Endothelial cell of umbilical vein (primary cell): ENCODE measurements at regions not wholly inside any gene's neighbourhood (a gene's known extent, or its start where the extent isn't known, plus 50 kb on each side); places are given as distances from the start of the nearest gene placed in this dataset.

Source experiments
- BruUV-seq: library from RNA; stranded (reverse); fragments of 400-500 nt; replicated peaks from 2 replicates; lab custom pipeline; 2021; lab: Mats Ljungman, UMichigan
- CTCF ChIA-PET: fragments of 300-600, 350-600 bp; sonication (Branson Sonifier 250); formaldehyde crosslinking; loops from one replicate; lab custom pipeline; 2021; ENCODE audit warnings: antibody characterized with exemption, inconsistent platforms; lab: Charles Lee
- POLR2A ChIA-PET: fragments of 300-600, 350-600 bp; sonication (Branson Sonifier 250); formaldehyde crosslinking; loops from one replicate; lab custom pipeline; 2021; ENCODE audit warnings: antibody characterized with exemption, inconsistent platforms; lab: Charles Lee
- DNase-seq: peaks from one replicate; pipeline ENCODE4 v3.0.0-alpha.2; 2011; ENCODE audit warnings: low read depth, low spot score
- FAIRE-seq: peaks from 2 replicates; lab custom pipeline; 2011; peaks lifted over from hg19 to GRCh38; lab: Jason Lieb, UNC
- H2AFZ ChIP-seq: 2 replicates; pipeline ENCODE4 v1.6.0; 2012; ENCODE audit warnings: low read depth, low read length, control low read depth, inconsistent platforms
- H3K27ac ChIP-seq: 2 replicates; pipeline ENCODE4 v1.5.1; 2011; ENCODE audit warnings: low read depth, mild to moderate bottlenecking, control low read depth, low read length, moderate library complexity; ENCODE audit not compliant: insufficient read depth
- H3K27me3 ChIP-seq, 2 experiments: 2 replicates each; pipeline versions ENCODE4 v1.6.0 to v1.6.1; 2011; ENCODE audit warnings: low read length in 2 of 2, mixed read lengths in 1 of 2; ENCODE audit not compliant: control insufficient read depth in 2 of 2, insufficient read depth in 2 of 2
- H3K36me3 ChIP-seq, 2 experiments: 2 replicates in 1 of 2; 3 replicates in 1 of 2; pipeline ENCODE4 v1.5.1; 2011; ENCODE audit warnings: low read length in 2 of 2, mild to moderate bottlenecking in 1 of 2, moderate library complexity in 1 of 2; ENCODE audit not compliant: control insufficient read depth in 2 of 2, insufficient read depth in 2 of 2; ENCODE audit errors: extremely low read depth in 1 of 2
- H3K4me1 ChIP-seq: 3 replicates; pipeline ENCODE4 v1.5.1; 2011; ENCODE audit warnings: mild to moderate bottlenecking, low read length; ENCODE audit not compliant: control insufficient read depth, insufficient read depth; ENCODE audit errors: extremely low read depth
- H3K4me2 ChIP-seq: 2 replicates; pipeline ENCODE4 v1.6.1; 2011; ENCODE audit warnings: low read length, control low read depth, mixed read lengths; ENCODE audit not compliant: insufficient read depth
- H3K4me3 ChIP-seq, 3 experiments: fragments of 200-600 bp in 1 of 3; sonication (generic), shearing (Covaris generic) in 1 of 3; replicated peaks in 1 of 3; 2 replicates each; pipeline ENCODE4 v1.5.1; 2011 to 2016; ENCODE audit warnings: control low read depth in 3 of 3, low read length in 3 of 3, mild to moderate bottlenecking in 2 of 3, inconsistent platforms in 1 of 3, low read depth in 1 of 3, moderate library complexity in 1 of 3; ENCODE audit not compliant: insufficient read depth in 1 of 3
- H3K79me2 ChIP-seq: 2 replicates; pipeline ENCODE4 v1.6.0; 2012; ENCODE audit warnings: low read length, inconsistent platforms; ENCODE audit not compliant: control insufficient read depth, insufficient read depth
- H3K9ac ChIP-seq: replicated peaks from 2 replicates; pipeline ENCODE3; 2011; ENCODE audit warnings: low read length, control low read depth; ENCODE audit not compliant: insufficient read depth; ENCODE audit errors: extremely low read depth
- H3K9me1 ChIP-seq: replicated peaks from 3 replicates; pipeline ENCODE4 v1.6.0; 2011; ENCODE audit warnings: mild to moderate bottlenecking, low read length; ENCODE audit not compliant: control insufficient read depth, insufficient read depth; ENCODE audit errors: extremely low read depth
- H3K9me3 ChIP-seq: replicated peaks from 2 replicates; pipeline ENCODE4 v1.5.1; 2012; ENCODE audit warnings: low read length, inconsistent platforms; ENCODE audit not compliant: control insufficient read depth, insufficient read depth
- H4K20me1 ChIP-seq: replicated peaks from 2 replicates; pipeline ENCODE3; 2011; ENCODE audit warnings: mild to moderate bottlenecking, low read length; ENCODE audit not compliant: control insufficient read depth, insufficient read depth; ENCODE audit errors: extremely low read depth
- EZH2 ChIP-seq: IDR thresholded peaks from 2 replicates; pipeline ENCODE4 v1.6.1; 2012; ENCODE audit warnings: borderline replicate concordance, low read depth, mild to moderate bottlenecking, moderate library complexity, low read length, inconsistent platforms; ENCODE audit not compliant: severe bottlenecking
- FOS ChIP-seq: IDR thresholded peaks from 2 replicates; pipeline ENCODE4 v1.6.1; 2011; ENCODE audit warnings: mild to moderate bottlenecking, low read length, moderate library complexity, borderline replicate concordance; ENCODE audit not compliant: insufficient read depth
- JUN ChIP-seq: IDR thresholded peaks from 2 replicates; pipeline ENCODE4 v1.6.1; 2011; ENCODE audit warnings: borderline replicate concordance, low read depth; ENCODE audit not compliant: insufficient read length, insufficient read depth
- MYC ChIP-seq: IDR thresholded peaks from one replicate; pipeline ENCODE4 v1.6.1; 2011; ENCODE audit warnings: mild to moderate bottlenecking, low read depth, low read length
- POLR2A ChIP-seq: IDR thresholded peaks from 2 replicates; pipeline ENCODE4 v1.6.1; 2012; ENCODE audit warnings: low read depth, mild to moderate bottlenecking, control low read depth, low read length
- POLR2AphosphoS5 ChIP-seq: IDR thresholded peaks from 2 replicates; pipeline ENCODE4 v1.6.1; 2012; ENCODE audit warnings: low read depth, mild to moderate bottlenecking, control low read depth, low read length, moderate library complexity; ENCODE audit not compliant: insufficient read depth
- dilution Hi-C: fragments of 300-500 bp; cut with MboI; formaldehyde crosslinking; loops from one replicate; pipeline ENCODE4 v1.15.0; 2019; ENCODE audit warnings: low sequenced_read_pairs; ENCODE audit not compliant: extremely low pct_ligation_motif_present
- intact Hi-C: fragments of 100-400 bp; cut with micrococcal nuclease; formaldehyde crosslinking; loops from one replicate; pipeline ENCODE4 v1.10.0; 2022
- TF ChIP-seq, protein P1 (sequence below), 2 donors: IDR thresholded peaks; 1 replicate in 1 of 2; 2 replicates in 1 of 2; pipeline ENCODE4 v1.5.1; 2011; ENCODE audit warnings: low read length in 2 of 2, mild to moderate bottlenecking in 2 of 2, moderate library complexity in 2 of 2, control low read depth in 1 of 2, inconsistent platforms in 1 of 2, low read depth in 1 of 2; ENCODE audit not compliant: insufficient read depth in 1 of 2; ENCODE audit errors: extremely low read depth in 1 of 2
- TF ChIP-seq, protein P2 (sequence below): IDR thresholded peaks from 2 replicates; pipeline ENCODE4 v1.6.1; 2011; ENCODE audit not compliant: insufficient read depth, insufficient read length

DNA sequence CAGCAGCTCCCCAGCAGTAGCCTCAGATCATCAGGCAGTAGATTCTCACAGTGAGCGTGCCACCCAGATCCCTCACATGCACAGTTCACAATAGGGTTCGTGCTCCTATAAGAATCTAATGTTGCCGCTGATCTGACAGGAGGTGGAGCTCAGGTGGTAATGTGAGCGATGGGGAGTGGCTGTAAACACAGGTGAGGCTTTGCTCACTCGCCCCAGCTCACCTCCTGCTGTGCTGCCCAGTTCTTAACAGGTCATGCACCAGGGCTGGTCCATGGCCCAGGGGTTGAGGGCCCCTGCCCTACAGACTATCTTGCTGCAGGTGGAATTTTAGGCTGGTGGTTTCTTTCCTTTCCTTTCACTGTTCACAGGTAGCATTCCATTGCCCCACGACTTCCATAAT is 100.2 kb downstream of the MRPL36 start:
- H4K20me1 ChIP-seq, result no peaks in the 10 kb centered on the region
- no peak overlapping the region for H3K27ac ChIP-seq
- H3K4me3 ChIP-seq, result no peak overlapping the region
- no peak overlapping the region for H3K4me2 ChIP-seq
- intact Hi-C loops, result no loop called here
- no peaks in the 10 kb centered on the region for H3K9me3 ChIP-seq
- H2AFZ ChIP-seq, result no peak overlapping the region
- no peaks in the 10 kb centered on the region for H3K79me2 ChIP-seq
- H3K4me1 ChIP-seq, result no peaks in the 10 kb centered on the region
- ChIA-PET CTCF (no interaction called here), POLR2A (no interaction called here)
- TF ChIP-seq EZH2 (no peak), POLR2AphosphoS5 (no peak), FOS (no peak), MYC (no peak)
- no peaks in the 10 kb centered on the region for H3K27me3 ChIP-seq
- no peak overlapping the region for H3K9ac ChIP-seq
- H3K36me3 ChIP-seq, result no peaks in the 10 kb centered on the region
- dilution Hi-C loops, result no loop called here
- FAIRE-seq, result no peak
- DNase-seq, result no peak
- H3K9me1 ChIP-seq, result no peaks in the 10 kb centered on the region
- no TSS peak for BruUV-seq

DNA sequence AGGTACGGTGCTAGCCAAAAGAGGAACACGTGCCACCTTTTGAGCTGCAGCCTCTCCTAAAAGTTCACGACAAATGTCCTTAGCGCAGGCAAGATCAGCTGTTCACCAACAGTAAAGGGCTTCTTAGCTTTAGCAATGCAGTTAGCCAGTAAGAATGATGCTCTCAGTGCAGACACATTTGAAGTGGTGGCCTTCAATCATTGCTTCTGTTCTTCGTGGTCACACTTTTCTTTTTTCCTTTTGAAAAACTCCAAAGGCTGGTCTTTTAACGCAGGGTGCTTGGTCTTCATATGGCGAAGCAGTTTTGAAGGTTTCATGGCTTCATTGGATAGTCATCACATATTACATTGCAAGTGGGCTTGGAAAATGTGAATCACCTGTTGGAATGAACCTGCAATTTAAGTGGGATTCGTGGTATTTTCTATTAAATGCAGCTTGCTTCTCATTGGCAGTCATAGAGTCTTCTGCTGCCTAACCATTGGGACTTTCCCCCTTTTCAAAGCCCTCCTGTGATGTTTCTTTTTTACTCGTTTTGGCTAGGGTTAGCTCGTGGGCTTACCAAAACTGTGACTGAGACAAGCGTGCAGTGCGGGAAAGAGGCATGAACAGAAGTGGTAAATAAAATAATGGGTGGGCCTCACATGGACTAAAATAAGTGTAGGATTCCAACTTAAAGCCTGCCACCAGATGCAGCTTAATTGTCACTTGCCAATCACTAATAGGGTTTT is 100.9 kb downstream of the MRPL36 start:
- dilution Hi-C loops (no loop called here), intact Hi-C loops (no loop called here)
- H3K9ac ChIP-seq, result no peak overlapping the region
- no peak for FAIRE-seq
- H3K4me2 ChIP-seq, result no peak overlapping the region
- no peaks in the 10 kb centered on the region for H3K79me2 ChIP-seq
- H3K9me1 ChIP-seq, result no peaks in the 10 kb centered on the region
- BruUV-seq, result no TSS peak
- no peaks in the 10 kb centered on the region for H4K20me1 ChIP-seq
- POLR2A ChIA-PET, result no interaction called here
- no peak overlapping the region for H3K27ac ChIP-seq
- no peak for DNase-seq
- H3K4me3 ChIP-seq, result no peak overlapping the region
- H3K36me3 ChIP-seq, result no peaks in the 10 kb centered on the region
- no peaks in the 10 kb centered on the region for H3K27me3 ChIP-seq
- no peak overlapping the region for H2AFZ ChIP-seq
- no peak for TF ChIP-seq JUN
- TF ChIP-seq, protein P1, sequence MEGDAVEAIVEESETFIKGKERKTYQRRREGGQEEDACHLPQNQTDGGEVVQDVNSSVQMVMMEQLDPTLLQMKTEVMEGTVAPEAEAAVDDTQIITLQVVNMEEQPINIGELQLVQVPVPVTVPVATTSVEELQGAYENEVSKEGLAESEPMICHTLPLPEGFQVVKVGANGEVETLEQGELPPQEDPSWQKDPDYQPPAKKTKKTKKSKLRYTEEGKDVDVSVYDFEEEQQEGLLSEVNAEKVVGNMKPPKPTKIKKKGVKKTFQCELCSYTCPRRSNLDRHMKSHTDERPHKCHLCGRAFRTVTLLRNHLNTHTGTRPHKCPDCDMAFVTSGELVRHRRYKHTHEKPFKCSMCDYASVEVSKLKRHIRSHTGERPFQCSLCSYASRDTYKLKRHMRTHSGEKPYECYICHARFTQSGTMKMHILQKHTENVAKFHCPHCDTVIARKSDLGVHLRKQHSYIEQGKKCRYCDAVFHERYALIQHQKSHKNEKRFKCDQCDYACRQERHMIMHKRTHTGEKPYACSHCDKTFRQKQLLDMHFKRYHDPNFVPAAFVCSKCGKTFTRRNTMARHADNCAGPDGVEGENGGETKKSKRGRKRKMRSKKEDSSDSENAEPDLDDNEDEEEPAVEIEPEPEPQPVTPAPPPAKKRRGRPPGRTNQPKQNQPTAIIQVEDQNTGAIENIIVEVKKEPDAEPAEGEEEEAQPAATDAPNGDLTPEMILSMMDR (IDR thresholded peaks at IDR 0.05; ENCODE audit: extremely low read depth in 1 of 2, insufficient read depth in 1 of 2, low read depth in 1 of 2, low read length in 2 of 2), result no peak
- no peak for TF ChIP-seq MYC
- no peak for TF ChIP-seq EZH2
- TF ChIP-seq POLR2AphosphoS5, result no peak
- no peak for TF ChIP-seq FOS
- TF ChIP-seq, protein P2, sequence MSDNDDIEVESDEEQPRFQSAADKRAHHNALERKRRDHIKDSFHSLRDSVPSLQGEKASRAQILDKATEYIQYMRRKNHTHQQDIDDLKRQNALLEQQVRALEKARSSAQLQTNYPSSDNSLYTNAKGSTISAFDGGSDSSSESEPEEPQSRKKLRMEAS, result no peak
- no peak for TF ChIP-seq POLR2A
- CTCF ChIA-PET, result no interaction called here
- H3K9me3 ChIP-seq, result no peaks in the 10 kb centered on the region
- H3K4me1 ChIP-seq, result no peaks in the 10 kb centered on the region
